Uterus (tissue), 3 donors: ENCODE measurements at regions not wholly inside any gene's neighbourhood (a gene's known extent, or its start where the extent isn't known, plus 50 kb on each side); places are given as distances from the start of the nearest gene placed in this dataset.

ENCODE experiments used
- DNase-seq, 2 donors: peaks; one replicate each; pipeline ENCODE4 v3.0.0-alpha.2; 2019 to 2020
- H3K27ac ChIP-seq, 2 donors: fragments of 200-600 bp; sonication (generic); 1 replicate in 1 of 2; 2 replicates in 1 of 2; pipeline ENCODE4 v1.5.1; 2016 to 2018
- H3K27me3 ChIP-seq, 2 donors: fragments of 200-600 bp; sonication (generic); one replicate each; pipeline ENCODE4 v1.5.1; 2018 to 2019; ENCODE audit warnings: control low read depth in 1 of 2
- H3K36me3 ChIP-seq, 2 donors: fragments of 200-600 bp; sonication (generic); one replicate each; pipeline ENCODE4 v1.5.1; 2019; ENCODE audit warnings: control low read depth in 1 of 2
- H3K4me1 ChIP-seq, 2 donors: fragments of 200-600 bp; sonication (generic); one replicate each; pipeline ENCODE4 v1.5.1; 2018 to 2019; ENCODE audit warnings: control low read depth in 1 of 2
- H3K4me3 ChIP-seq, 2 donors: fragments of 200-600 bp; sonication (generic); 1 replicate in 1 of 2; 2 replicates in 1 of 2; pipeline ENCODE4 v1.5.1; 2018 to 2019; ENCODE audit warnings: mild to moderate bottlenecking in 1 of 2
- H3K9me3 ChIP-seq, 2 donors: fragments of 200-600 bp; sonication (generic); one replicate each; pipeline ENCODE4 v1.5.1; 2019; ENCODE audit warnings: control low read depth in 1 of 2
- POLR2A ChIP-seq, 2 donors: fragments of 450-650 bp; IDR thresholded peaks; one replicate each; pipeline ENCODE4 v1.6.1; 2016; ENCODE audit warnings: antibody characterized with exemption in 2 of 2, mild to moderate bottlenecking in 1 of 2, moderate library complexity in 1 of 2
- intact Hi-C: fragments of 100-400 bp; cut with DNase I; formaldehyde crosslinking; loops from one replicate; pipeline ENCODE4 v1.15.1; 2023; ENCODE audit warnings: low total_unique reads
- TF ChIP-seq, protein P1 (sequence below), 4 experiments: fragments of 200-600 bp in 2 of 4; fragments of 450-650 bp in 2 of 4; sonication (generic) in 2 of 4; IDR thresholded peaks; one replicate each; pipeline ENCODE4 v1.5.1; 2016 to 2019; ENCODE audit warnings: antibody characterized with exemption in 4 of 4, mild to moderate bottlenecking in 2 of 4, moderate library complexity in 1 of 4
- donor health status: DM: yes; HTN: yes; CAD: no.

DNA sequence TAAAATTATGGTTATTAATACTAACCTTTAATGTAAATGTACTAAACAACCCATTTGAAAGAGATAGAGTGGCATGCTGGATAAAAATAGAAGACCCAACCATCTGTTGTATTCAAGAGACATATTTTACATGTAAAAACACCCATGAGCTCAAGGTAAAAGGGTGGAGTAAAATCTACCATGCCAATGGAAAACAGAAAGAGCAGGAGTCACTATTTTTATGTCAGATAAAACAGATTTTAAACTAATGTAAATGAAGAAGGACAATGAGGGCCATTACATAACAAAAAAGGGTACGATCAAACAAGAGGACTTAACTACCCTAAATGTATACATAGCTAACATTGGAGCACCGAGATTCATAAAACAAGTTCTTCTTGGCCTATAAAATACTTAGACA, 66.3 kb downstream of the ITM2A start:
- no peaks in the 10 kb centered on the region for H3K4me1 ChIP-seq
- H3K27me3 ChIP-seq: no peaks in the 10 kb centered on the region
- no peaks in the 10 kb centered on the region for H3K9me3 ChIP-seq
- H3K4me3 ChIP-seq: no peak overlapping the region
- intact Hi-C loops: no loop called here
- no peak overlapping the region for H3K27ac ChIP-seq
- no peak for TF ChIP-seq POLR2A (IDR thresholded peaks at IDR 0.05)
- TF ChIP-seq, protein P1, sequence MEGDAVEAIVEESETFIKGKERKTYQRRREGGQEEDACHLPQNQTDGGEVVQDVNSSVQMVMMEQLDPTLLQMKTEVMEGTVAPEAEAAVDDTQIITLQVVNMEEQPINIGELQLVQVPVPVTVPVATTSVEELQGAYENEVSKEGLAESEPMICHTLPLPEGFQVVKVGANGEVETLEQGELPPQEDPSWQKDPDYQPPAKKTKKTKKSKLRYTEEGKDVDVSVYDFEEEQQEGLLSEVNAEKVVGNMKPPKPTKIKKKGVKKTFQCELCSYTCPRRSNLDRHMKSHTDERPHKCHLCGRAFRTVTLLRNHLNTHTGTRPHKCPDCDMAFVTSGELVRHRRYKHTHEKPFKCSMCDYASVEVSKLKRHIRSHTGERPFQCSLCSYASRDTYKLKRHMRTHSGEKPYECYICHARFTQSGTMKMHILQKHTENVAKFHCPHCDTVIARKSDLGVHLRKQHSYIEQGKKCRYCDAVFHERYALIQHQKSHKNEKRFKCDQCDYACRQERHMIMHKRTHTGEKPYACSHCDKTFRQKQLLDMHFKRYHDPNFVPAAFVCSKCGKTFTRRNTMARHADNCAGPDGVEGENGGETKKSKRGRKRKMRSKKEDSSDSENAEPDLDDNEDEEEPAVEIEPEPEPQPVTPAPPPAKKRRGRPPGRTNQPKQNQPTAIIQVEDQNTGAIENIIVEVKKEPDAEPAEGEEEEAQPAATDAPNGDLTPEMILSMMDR (IDR thresholded peaks at IDR 0.05): no peak
- no peak for DNase-seq
- H3K36me3 ChIP-seq: no peaks in the 10 kb centered on the region

DNA sequence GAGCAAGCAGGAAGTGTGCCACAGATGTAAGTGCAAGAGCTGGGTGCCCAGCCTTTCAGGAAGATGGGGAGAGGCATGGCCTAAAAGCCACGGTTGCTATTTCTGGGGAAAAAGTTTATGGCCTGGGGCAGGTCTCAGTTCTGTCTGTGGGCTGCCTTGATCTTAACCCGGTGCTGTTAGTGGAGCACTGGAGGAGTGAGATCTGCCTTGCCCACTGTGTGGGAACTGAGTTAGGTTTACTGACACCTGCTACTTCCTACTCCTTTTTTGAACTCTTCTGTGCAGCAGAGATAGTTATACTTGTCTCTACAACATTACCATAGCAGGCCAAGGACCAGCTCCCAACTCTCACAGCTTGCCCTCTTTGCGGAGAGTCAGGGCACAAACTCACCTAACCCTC, 76.5 kb downstream of the ITM2A start:
- no peaks in the 10 kb centered on the region for H3K27me3 ChIP-seq
- intact Hi-C loops: no loop called here
- no peak for DNase-seq
- H3K9me3 ChIP-seq: no peaks in the 10 kb centered on the region
- TF ChIP-seq POLR2A (IDR thresholded peaks at IDR 0.05): no peak
- TF ChIP-seq, protein P1 (IDR thresholded peaks at IDR 0.05): no peak
- no peak overlapping the region for H3K4me3 ChIP-seq
- no peak overlapping the region for H3K27ac ChIP-seq
- no peaks in the 10 kb centered on the region for H3K4me1 ChIP-seq
- H3K36me3 ChIP-seq: no peaks in the 10 kb centered on the region

DNA sequence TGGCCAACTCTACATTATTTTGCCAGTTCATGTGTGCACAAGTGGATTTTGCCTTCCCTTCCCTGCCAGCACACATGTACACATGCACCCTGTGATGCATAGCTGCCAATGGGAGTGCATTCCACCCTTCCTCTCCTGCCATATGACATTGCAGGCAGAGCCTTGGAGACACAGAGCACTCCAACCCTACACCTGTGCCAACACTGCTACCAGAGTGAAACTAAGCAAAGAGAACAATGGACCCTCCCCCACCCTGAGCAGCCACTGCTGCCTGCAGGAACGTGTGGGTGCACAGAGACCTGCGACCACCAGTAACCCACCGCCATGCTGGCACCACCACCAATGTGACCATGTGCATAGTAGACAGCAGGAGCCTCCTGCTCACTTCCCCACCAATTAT, 78.4 kb downstream of the ITM2A start:
- no peak for TF ChIP-seq POLR2A (IDR thresholded peaks at IDR 0.05)
- TF ChIP-seq, protein P1 (IDR thresholded peaks at IDR 0.05): no peak
- Histone ChIP-seq H3K9me3 (no peaks in the 10 kb centered on the region), H3K4me3 (no peak overlapping the region), H3K36me3 (no peaks in the 10 kb centered on the region), H3K27ac (no peak overlapping the region), H3K4me1 (no peaks in the 10 kb centered on the region), H3K27me3 (peaks cover 0 to 3% of the 10 kb centered on the region in 2 donors)
- intact Hi-C loops: no loop called here
- no peak for DNase-seq

DNA sequence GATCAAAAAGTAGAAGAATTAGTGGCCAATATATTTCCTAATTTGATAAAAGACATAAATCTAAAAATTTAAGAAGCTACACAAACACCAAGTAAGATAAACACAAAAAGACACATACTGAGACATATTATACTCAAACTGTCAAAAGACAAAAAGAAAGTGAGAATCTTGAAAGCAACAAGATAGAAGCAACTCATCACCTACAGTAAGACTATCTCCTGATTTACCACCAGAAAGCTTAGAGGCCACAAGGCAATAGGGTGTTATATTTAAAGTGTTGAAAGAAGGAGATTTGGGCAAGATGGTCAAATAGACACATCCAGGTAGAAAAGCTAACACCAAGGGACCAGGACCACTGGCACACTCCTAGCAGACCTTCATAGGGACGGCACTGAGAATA, 79.4 kb downstream of the ITM2A start:
- Histone ChIP-seq H3K4me3 (no peak overlapping the region), H3K27ac (no peak overlapping the region), H3K36me3 (no peaks in the 10 kb centered on the region), H3K4me1 (no peaks in the 10 kb centered on the region), H3K27me3 (peaks cover 0 to 3% of the 10 kb centered on the region in 2 donors), H3K9me3 (no peaks in the 10 kb centered on the region)
- no peak for TF ChIP-seq POLR2A (IDR thresholded peaks at IDR 0.05)
- TF ChIP-seq, protein P1 (IDR thresholded peaks at IDR 0.05): no peak
- DNase-seq: no peak
- intact Hi-C loops: no loop called here

DNA sequence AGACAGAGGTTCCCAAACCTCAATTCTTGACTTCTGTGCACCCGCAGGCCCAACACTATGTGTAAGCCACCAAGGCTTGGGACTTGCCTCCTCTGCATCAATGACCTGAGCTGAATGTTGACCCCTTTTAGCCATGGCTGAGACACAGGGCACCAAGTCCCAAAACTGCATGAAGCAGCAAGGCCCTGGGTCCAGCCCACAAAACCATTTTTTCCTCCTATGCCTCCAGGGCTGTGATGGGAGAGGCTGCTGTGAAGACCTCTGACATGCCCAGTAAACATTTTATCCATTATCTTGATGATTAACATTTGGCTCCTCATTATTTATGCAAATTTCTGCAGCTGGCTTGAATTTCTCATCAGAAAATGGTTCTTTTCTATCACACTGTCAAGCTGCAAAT, 85.4 kb downstream of the ITM2A start:
- H3K36me3 ChIP-seq: no peaks in the 10 kb centered on the region
- no peaks in the 10 kb centered on the region for H3K4me1 ChIP-seq
- intact Hi-C loops: no loop called here
- no peak for DNase-seq
- no peaks in the 10 kb centered on the region for H3K9me3 ChIP-seq
- peaks cover 0 to 3% of the 10 kb centered on the region in 2 donors for H3K27me3 ChIP-seq
- no peak overlapping the region for H3K4me3 ChIP-seq
- no peak overlapping the region for H3K27ac ChIP-seq
- TF ChIP-seq, protein P1 (IDR thresholded peaks at IDR 0.05): no peak
- no peak for TF ChIP-seq POLR2A (IDR thresholded peaks at IDR 0.05)
